GM12865 (cell line): ENCODE measurements at regions not wholly inside any gene's neighbourhood (a gene's known extent, or its start where the extent isn't known, plus 50 kb on each side); places are given as distances from the start of the nearest gene placed in this dataset.

Experiments
- DNase-seq: peaks from one replicate; pipeline ENCODE4 v3.0.0; 2010; ENCODE audit warnings: low read depth
- H3K4me3 ChIP-seq: 2 replicates; pipeline ENCODE4 v1.5.1; 2011; ENCODE audit warnings: mild to moderate bottlenecking, low read depth, low read length, control low read depth
- TF ChIP-seq, protein P1 (sequence below): IDR thresholded peaks from 2 replicates; pipeline ENCODE4 v1.5.1; 2011; ENCODE audit warnings: low read length, control low read depth, low read depth, inconsistent platforms; ENCODE audit not compliant: insufficient read depth; ENCODE audit errors: missing control alignments

DNA sequence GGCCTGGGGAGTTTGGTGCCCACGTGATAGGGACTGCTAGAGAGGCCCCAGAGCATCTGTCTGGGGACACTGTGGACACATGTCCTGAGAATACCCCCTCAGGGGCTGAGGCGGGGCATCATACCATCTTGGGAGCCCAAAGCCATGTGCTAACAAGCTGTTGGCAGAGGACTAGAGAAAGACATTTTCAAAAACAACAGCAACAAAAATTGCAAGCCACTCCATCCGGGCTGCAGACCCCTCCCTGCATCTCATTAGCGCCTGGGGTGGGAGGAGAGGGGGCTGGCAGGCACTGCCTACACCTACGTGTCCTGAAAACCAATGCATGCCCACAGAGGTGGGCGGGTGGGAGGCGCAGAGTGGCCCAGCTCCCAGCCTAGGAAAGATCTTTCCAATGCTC, 507.4 kb upstream of the PODXL start:
- no peak for DNase-seq
- TF ChIP-seq, protein P1, sequence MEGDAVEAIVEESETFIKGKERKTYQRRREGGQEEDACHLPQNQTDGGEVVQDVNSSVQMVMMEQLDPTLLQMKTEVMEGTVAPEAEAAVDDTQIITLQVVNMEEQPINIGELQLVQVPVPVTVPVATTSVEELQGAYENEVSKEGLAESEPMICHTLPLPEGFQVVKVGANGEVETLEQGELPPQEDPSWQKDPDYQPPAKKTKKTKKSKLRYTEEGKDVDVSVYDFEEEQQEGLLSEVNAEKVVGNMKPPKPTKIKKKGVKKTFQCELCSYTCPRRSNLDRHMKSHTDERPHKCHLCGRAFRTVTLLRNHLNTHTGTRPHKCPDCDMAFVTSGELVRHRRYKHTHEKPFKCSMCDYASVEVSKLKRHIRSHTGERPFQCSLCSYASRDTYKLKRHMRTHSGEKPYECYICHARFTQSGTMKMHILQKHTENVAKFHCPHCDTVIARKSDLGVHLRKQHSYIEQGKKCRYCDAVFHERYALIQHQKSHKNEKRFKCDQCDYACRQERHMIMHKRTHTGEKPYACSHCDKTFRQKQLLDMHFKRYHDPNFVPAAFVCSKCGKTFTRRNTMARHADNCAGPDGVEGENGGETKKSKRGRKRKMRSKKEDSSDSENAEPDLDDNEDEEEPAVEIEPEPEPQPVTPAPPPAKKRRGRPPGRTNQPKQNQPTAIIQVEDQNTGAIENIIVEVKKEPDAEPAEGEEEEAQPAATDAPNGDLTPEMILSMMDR = no peak
- H3K4me3 ChIP-seq = no peak overlapping the region

DNA sequence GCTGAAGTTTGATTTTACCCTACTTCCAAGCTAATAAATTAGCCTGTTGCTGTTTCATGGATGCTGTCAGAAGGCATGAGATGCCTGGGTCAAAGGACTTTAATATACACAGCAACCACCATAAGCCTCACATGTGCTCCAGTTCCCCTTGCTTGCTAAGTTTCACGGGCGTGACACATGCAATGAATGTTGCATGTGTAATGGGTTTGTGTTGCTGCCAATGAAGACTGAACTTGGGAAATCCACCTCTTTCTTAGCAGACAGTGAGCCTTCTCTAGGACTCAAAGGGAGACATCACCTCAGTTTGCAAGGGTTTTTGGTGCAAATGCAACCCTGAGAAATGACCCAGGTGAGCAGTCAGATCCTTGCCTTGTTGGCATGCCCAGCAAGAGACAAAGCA, 505.5 kb upstream of the PODXL start:
- TF ChIP-seq, protein P1 = no peak
- no peak overlapping the region for H3K4me3 ChIP-seq
- DNase-seq = no peak

DNA sequence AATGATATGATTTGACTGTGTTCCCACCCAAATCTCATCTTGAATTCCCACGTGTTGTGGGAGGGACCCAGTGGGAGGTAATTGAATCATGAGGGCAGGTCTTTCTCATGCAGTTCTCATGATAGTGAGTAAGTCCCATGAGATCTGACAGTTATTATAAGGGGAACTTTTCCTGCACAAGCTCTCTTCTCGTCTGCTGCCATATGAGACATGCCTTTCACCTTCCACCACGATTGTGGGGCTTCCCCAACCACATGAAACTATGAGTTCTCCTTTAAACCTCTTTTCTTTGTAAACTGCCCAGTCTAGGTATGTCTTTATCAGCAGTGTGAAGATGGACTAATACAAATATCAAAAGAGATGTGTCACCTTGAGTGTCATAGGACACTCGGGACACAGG, 502.7 kb upstream of the PODXL start:
- TF ChIP-seq, protein P1 = no peak
- H3K4me3 ChIP-seq = no peak overlapping the region
- DNase-seq = peak; percentile 39

DNA sequence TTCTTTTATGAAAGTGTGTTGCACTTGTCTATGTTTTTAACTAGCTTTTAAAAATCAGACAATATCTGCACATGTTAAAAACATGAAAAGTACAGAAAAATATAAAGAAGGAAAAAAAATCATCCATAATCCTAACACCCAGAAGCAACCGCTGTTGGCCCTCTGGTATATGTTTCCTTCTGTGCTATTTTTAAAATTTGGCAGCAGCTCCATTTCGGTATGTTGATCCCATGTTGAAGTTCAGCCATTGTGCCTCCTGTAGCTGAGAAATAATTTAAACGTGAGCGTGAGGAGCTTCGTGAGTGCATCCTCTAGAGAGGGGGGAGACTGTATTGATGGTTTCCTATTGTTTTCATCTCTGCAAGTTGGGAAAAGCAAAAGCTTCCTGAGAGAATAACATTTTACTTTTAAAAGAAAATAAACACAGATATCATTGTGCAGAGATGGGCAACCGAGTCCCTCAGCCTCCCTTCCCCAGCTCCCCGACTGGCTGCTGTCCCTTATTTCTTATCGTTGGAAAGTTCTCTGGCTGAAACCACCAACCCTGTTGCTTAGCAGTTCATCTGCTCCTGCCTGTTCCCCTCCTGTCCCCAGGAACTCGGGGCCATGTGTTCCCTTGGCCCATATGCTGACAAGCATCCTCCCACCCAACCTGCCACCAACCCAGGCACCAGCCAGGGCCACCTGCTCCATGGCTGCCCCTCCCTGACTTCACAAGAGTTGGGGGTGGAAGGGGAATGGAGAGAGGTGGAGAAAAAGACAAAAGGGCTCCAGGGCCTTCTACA, 499.1 kb upstream of the PODXL start:
- no peak for DNase-seq
- H3K4me3 ChIP-seq = no peak overlapping the region
- TF ChIP-seq, protein P1 = no peak

DNA sequence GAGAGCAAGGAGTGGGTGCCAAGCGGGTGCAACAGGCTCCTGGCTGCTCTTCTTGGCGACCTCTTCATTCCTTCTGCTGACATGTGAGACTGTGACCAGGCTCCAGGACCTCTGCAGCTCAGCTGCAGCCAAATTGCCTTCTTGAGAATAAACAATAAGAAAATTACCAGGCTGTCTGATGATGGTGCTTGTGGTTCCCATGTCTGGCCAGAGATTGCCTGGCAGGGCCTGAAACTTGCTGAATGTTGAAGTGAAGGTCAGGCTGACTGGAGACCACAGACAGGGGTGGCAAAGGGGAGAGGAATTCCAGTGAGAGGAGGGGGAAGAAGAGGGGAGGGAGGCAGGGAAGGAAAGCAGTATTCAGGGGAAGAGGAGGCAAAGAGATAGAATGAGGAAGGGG, 497.4 kb upstream of the PODXL start:
- H3K4me3 ChIP-seq = no peak overlapping the region
- TF ChIP-seq, protein P1 = no peak
- DNase-seq = no peak

DNA sequence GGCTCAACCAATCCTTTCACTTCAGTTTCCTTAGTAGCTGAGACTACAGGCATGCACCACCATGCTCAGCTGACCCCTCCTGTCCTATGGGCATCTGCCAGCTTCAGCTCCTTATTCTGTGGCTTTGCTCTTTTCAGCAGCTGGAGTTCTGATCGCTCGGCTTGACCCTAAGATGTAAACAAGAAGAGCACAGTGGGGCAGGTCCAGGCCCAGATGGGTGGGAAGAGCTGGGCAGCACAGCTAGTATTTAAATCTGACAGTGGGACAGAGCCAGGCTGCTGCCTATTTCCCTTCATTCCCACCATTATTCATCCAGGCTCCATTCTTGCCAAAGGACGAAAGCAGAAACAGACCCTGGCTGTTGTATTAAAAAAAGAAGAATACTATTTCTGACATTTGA, 494.9 kb upstream of the PODXL start:
- H3K4me3 ChIP-seq = no peak overlapping the region
- DNase-seq = no peak
- TF ChIP-seq, protein P1 = no peak
